ENCODE measurements at regions not wholly inside any gene's neighbourhood (a gene's known extent, or its start where the extent isn't known, plus 50 kb on each side); places are given as distances from the start of the nearest gene placed in this dataset.

DNA sequence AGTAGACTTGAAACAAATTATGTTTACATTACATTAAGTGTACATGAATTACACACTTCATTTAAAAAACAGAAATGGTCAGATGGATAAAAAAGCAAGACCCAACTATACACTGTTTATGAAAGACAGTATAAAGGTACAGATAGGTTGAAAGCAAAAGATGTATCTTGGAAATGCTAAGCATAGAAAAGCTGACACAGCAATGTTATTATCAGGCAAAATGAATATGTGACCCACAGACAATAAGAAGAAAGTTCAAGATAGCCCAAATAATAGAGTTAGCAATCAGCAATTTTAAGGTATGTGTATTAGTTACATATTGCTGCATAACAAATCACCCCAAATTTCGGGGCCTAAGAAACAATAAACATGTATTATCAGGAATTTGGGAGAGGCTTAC is 153.5 kb downstream of the DHRS2 start:
- no peaks in the 10 kb centered on the region for H3K9me3 ChIP-seq (ENCODE audit: control insufficient read depth in 2 of 2, low read length in 2 of 2)
- peaks cover 0 to 2% (median 0%) of the 10 kb centered on the region in 7 donors for H3K9me3 Mint-ChIP-seq

GRCh38 chr14:23793532-23793931 is 157.4 kb downstream of the DHRS2 start:
- no peak for DNase-seq
- no peaks in the 10 kb centered on the region for H3K4me1 ChIP-seq (ENCODE audit: control insufficient read depth, insufficient read depth, low read length, poor library complexity, severe bottlenecking)
- ATAC-seq (ENCODE audit: low read depth in 2 of 2), result no peak
- H3K4me3 Mint-ChIP-seq, result no peak overlapping the region
- H3K4me1 Mint-ChIP-seq, result no peaks in the 10 kb centered on the region
- H3K36me3 Mint-ChIP-seq, result no peaks in the 10 kb centered on the region
- H3K4me3 ChIP-seq (ENCODE audit: low read depth, low read length), result no peak overlapping the region
- peaks cover 14% of the 10 kb centered on the region for H3K27me3 Mint-ChIP-seq
- H3K9me3 ChIP-seq (ENCODE audit: control insufficient read depth in 2 of 2, low read length in 2 of 2), result no peaks in the 10 kb centered on the region
- peaks cover 0 to 3% (median 0%) of the 10 kb centered on the region in 7 donors for H3K9me3 Mint-ChIP-seq
- peaks cover 11% of the 10 kb centered on the region for H3K27me3 ChIP-seq (ENCODE audit: control insufficient read depth, insufficient read depth, low read length)
- no peaks in the 10 kb centered on the region for H3K36me3 ChIP-seq (ENCODE audit: control insufficient read depth, insufficient read depth, low read length)
- H3K27ac ChIP-seq (ENCODE audit: insufficient read depth, low read length, poor library complexity, severe bottlenecking), result no peak overlapping the region
- no peak overlapping the region for H3K27ac Mint-ChIP-seq

More for the DNA sequence above, 153.5 kb downstream of the DHRS2 start:
- no peak overlapping the region for H3K4me3 Mint-ChIP-seq
- H3K36me3 Mint-ChIP-seq, result no peaks in the 10 kb centered on the region
- no peak overlapping the region for H3K27ac Mint-ChIP-seq
- H3K27me3 ChIP-seq (ENCODE audit: control insufficient read depth, insufficient read depth, low read length), result peaks cover 19% of the 10 kb centered on the region
- no peak overlapping the region for H3K4me3 ChIP-seq (ENCODE audit: low read depth, low read length)
- ATAC-seq (ENCODE audit: low read depth in 2 of 2), result no peak
- no peaks in the 10 kb centered on the region for H3K36me3 ChIP-seq (ENCODE audit: control insufficient read depth, insufficient read depth, low read length)
- peaks cover 20% of the 10 kb centered on the region for H3K27me3 Mint-ChIP-seq
- no peaks in the 10 kb centered on the region for H3K4me1 Mint-ChIP-seq
- H3K4me1 ChIP-seq (ENCODE audit: control insufficient read depth, insufficient read depth, low read length, poor library complexity, severe bottlenecking), result no peaks in the 10 kb centered on the region
- no peak for DNase-seq
- H3K27ac ChIP-seq (ENCODE audit: insufficient read depth, low read length, poor library complexity, severe bottlenecking), result no peak overlapping the region

DNA sequence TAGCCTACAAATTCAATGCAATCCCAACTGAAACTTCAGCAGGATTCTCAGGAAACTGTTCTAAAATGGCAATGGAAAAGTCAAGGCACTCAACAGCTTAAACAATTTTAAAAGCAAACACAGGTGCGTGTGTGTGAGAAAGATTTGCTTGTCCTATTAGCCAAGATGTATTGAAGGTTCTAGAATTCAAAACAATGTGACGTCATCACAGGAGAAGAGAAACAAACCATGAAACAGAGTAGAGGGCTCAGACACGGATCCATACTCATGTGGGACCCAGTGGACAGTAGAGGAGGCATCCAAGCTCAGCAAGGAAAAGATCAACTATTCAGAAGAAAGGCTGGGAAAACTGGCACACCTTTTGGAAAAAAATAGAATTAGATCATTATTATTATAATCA is 152.8 kb upstream of the DHRS4 start:
- H3K4me3 Mint-ChIP-seq, result no peak overlapping the region
- ATAC-seq (ENCODE audit: low read depth in 2 of 2), result no peak
- DNase-seq, result no peak
- peaks cover 0 to 13% (median 5%) of the 10 kb centered on the region in 7 donors for H3K9me3 Mint-ChIP-seq
- peaks cover 0 to 3% of the 10 kb centered on the region in 2 experiments for H3K9me3 ChIP-seq (ENCODE audit: control insufficient read depth in 2 of 2, low read length in 2 of 2)
- H3K27ac Mint-ChIP-seq, result no peak overlapping the region
- no peak overlapping the region for H3K4me3 ChIP-seq (ENCODE audit: low read depth, low read length)
- peaks cover 17% of the 10 kb centered on the region for H3K27me3 Mint-ChIP-seq
- H3K36me3 Mint-ChIP-seq, result no peaks in the 10 kb centered on the region
- H3K27me3 ChIP-seq (ENCODE audit: control insufficient read depth, insufficient read depth, low read length), result peaks cover 12% of the 10 kb centered on the region
- no peak overlapping the region for H3K27ac ChIP-seq (ENCODE audit: insufficient read depth, low read length, poor library complexity, severe bottlenecking)
- no peaks in the 10 kb centered on the region for H3K4me1 ChIP-seq (ENCODE audit: control insufficient read depth, insufficient read depth, low read length, poor library complexity, severe bottlenecking)
- H3K4me1 Mint-ChIP-seq, result no peaks in the 10 kb centered on the region
- H3K36me3 ChIP-seq (ENCODE audit: control insufficient read depth, insufficient read depth, low read length), result no peaks in the 10 kb centered on the region

GRCh38 chr14:23801766-23802165 is 151.8 kb upstream of the DHRS4 start:
- Mint-ChIP-seq H3K27me3 (peaks cover 17% of the 10 kb centered on the region), H3K36me3 (no peaks in the 10 kb centered on the region)
- H3K36me3 ChIP-seq (ENCODE audit: control insufficient read depth, insufficient read depth, low read length), result no peaks in the 10 kb centered on the region

GRCh38 chr14:23804817-23805216 is 148.8 kb upstream of the DHRS4 start:
- DNase-seq, result no peak
- peaks cover 9% of the 10 kb centered on the region for H3K27me3 ChIP-seq (ENCODE audit: control insufficient read depth, insufficient read depth, low read length)
- ATAC-seq (ENCODE audit: low read depth in 2 of 2), result no peak
- Mint-ChIP-seq H3K4me1 (no peaks in the 10 kb centered on the region), H3K9me3 (peaks cover 0 to 17% (median 5%) of the 10 kb centered on the region in 7 donors), H3K4me3 (no peak overlapping the region), H3K27ac (no peak overlapping the region), H3K36me3 (no peaks in the 10 kb centered on the region), H3K27me3 (peaks cover 13% of the 10 kb centered on the region)
- H3K4me1 ChIP-seq (ENCODE audit: control insufficient read depth, insufficient read depth, low read length, poor library complexity, severe bottlenecking), result no peaks in the 10 kb centered on the region
- no peak overlapping the region for H3K4me3 ChIP-seq (ENCODE audit: low read depth, low read length)
- H3K27ac ChIP-seq (ENCODE audit: insufficient read depth, low read length, poor library complexity, severe bottlenecking), result no peak overlapping the region
- peaks cover 0 to 3% of the 10 kb centered on the region in 2 experiments for H3K9me3 ChIP-seq (ENCODE audit: control insufficient read depth in 2 of 2, low read length in 2 of 2)
- no peaks in the 10 kb centered on the region for H3K36me3 ChIP-seq (ENCODE audit: control insufficient read depth, insufficient read depth, low read length)

More at GRCh38 chr14:23801766-23802165, 151.8 kb upstream of the DHRS4 start:
- ATAC-seq (ENCODE audit: low read depth in 2 of 2) (no peak), DNase-seq (no peak)
- Histone ChIP-seq H3K27me3 (ENCODE audit: control insufficient read depth, insufficient read depth, low read length) (peaks cover 12% of the 10 kb centered on the region), H3K4me3 (ENCODE audit: low read depth, low read length) (no peak overlapping the region), H3K9me3 (ENCODE audit: control insufficient read depth in 2 of 2, low read length in 2 of 2) (peaks cover 0 to 3% of the 10 kb centered on the region in 2 experiments), H3K4me1 (ENCODE audit: control insufficient read depth, insufficient read depth, low read length, poor library complexity, severe bottlenecking) (no peaks in the 10 kb centered on the region), H3K27ac (ENCODE audit: insufficient read depth, low read length, poor library complexity, severe bottlenecking) (no peak overlapping the region)
- peaks cover 0 to 17% (median 5%) of the 10 kb centered on the region in 7 donors for H3K9me3 Mint-ChIP-seq
- H3K4me3 Mint-ChIP-seq, result no peak overlapping the region
- H3K4me1 Mint-ChIP-seq, result no peaks in the 10 kb centered on the region
- no peak overlapping the region for H3K27ac Mint-ChIP-seq

- H3K36me3 ChIP-seq (ENCODE audit: control insufficient read depth, insufficient read depth, low read length), result no peaks in the 10 kb centered on the region
- H3K9me3 ChIP-seq (ENCODE audit: control insufficient read depth in 2 of 2, low read length in 2 of 2), result peaks cover 0 to 3% of the 10 kb centered on the region in 2 experiments
- Mint-ChIP-seq H3K4me1 (no peaks in the 10 kb centered on the region), H3K9me3 (peaks cover 0 to 17% (median 3%) of the 10 kb centered on the region in 7 donors), H3K36me3 (no peaks in the 10 kb centered on the region), H3K4me3 (no peak overlapping the region), H3K27ac (no peak overlapping the region), H3K27me3 (peaks cover 20% of the 10 kb centered on the region)
- H3K4me3 ChIP-seq (ENCODE audit: low read depth, low read length), result no peak overlapping the region
- no peaks in the 10 kb centered on the region for H3K4me1 ChIP-seq (ENCODE audit: control insufficient read depth, insufficient read depth, low read length, poor library complexity, severe bottlenecking)
- peaks cover 3% of the 10 kb centered on the region for H3K27me3 ChIP-seq (ENCODE audit: control insufficient read depth, insufficient read depth, low read length)
- DNase-seq, result no peak
- ATAC-seq (ENCODE audit: low read depth in 2 of 2), result no peak
- no peak overlapping the region for H3K27ac ChIP-seq (ENCODE audit: insufficient read depth, low read length, poor library complexity, severe bottlenecking)
These were observed 147.8 kb upstream of the DHRS4 start for GRCh38 chr14:23805761-23806160.

DNA sequence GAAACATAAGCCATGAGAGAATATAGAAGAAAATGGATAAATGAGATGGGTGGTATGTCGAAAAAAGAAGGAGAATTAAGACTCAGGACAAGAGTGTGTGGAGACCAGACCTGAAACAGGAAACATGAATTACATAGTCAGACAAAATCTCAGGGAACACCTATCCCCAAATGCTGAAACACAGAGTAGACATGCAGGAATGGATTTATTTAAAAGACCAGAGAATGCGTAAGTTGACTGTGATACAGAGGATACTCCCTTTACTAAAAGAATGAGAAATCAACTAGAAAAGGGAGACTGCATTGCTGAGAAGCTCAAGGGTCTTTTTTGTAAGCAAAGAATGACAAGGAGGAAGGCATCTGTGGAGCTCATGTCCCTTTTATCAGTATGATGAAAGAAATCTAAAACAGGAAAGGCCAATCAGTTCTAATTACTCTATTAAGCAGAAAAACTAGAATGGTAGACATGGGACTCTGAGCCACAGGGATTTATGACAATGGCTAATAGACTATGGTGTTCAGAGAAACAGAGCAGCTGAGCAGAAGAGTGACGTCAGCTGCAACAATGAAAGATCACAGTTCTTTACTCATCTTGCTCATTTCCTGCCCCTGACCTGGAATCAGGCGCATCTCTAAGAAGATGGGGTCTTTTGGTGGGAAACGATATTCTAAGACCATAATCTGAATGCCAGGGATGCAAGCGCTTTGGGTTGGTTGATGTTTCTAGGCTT is 138.9 kb upstream of the DHRS4 start:
- Mint-ChIP-seq H3K9me3 (peaks cover 0 to 10% (median 0%) of the 10 kb centered on the region in 7 donors), H3K36me3 (no peaks in the 10 kb centered on the region), H3K4me3 (no peak overlapping the region), H3K27me3 (peaks cover 34% of the 10 kb centered on the region), H3K4me1 (no peaks in the 10 kb centered on the region), H3K27ac (no peak overlapping the region)
- DNase-seq, result no peak
- H3K36me3 ChIP-seq (ENCODE audit: control insufficient read depth, insufficient read depth, low read length), result no peaks in the 10 kb centered on the region
- no peak overlapping the region for H3K4me3 ChIP-seq (ENCODE audit: low read depth, low read length)
- no peak for ATAC-seq (ENCODE audit: low read depth in 2 of 2)
- H3K27me3 ChIP-seq (ENCODE audit: control insufficient read depth, insufficient read depth, low read length), result peaks cover 2% of the 10 kb centered on the region
- no peaks in the 10 kb centered on the region for H3K4me1 ChIP-seq (ENCODE audit: control insufficient read depth, insufficient read depth, low read length, poor library complexity, severe bottlenecking)
- no peak overlapping the region for H3K27ac ChIP-seq (ENCODE audit: insufficient read depth, low read length, poor library complexity, severe bottlenecking)
- no peaks in the 10 kb centered on the region for H3K9me3 ChIP-seq (ENCODE audit: control insufficient read depth in 2 of 2, low read length in 2 of 2)

GRCh38 chr14:23816371-23816770 is 137.2 kb upstream of the DHRS4 start:
- Histone ChIP-seq H3K4me3 (ENCODE audit: low read depth, low read length) (no peak overlapping the region), H3K4me1 (ENCODE audit: control insufficient read depth, insufficient read depth, low read length, poor library complexity, severe bottlenecking) (no peaks in the 10 kb centered on the region), H3K27me3 (ENCODE audit: control insufficient read depth, insufficient read depth, low read length) (peaks cover 2% of the 10 kb centered on the region), H3K9me3 (ENCODE audit: control insufficient read depth in 2 of 2, low read length in 2 of 2) (no peaks in the 10 kb centered on the region), H3K36me3 (ENCODE audit: control insufficient read depth, insufficient read depth, low read length) (no peaks in the 10 kb centered on the region), H3K27ac (ENCODE audit: insufficient read depth, low read length, poor library complexity, severe bottlenecking) (no peak overlapping the region)
- DNase-seq (no peak), ATAC-seq (ENCODE audit: low read depth in 2 of 2) (no peak)
- Mint-ChIP-seq H3K4me3 (no peak overlapping the region), H3K27me3 (peaks cover 25% of the 10 kb centered on the region), H3K36me3 (no peaks in the 10 kb centered on the region), H3K4me1 (no peaks in the 10 kb centered on the region), H3K27ac (no peak overlapping the region), H3K9me3 (peaks cover 0 to 12% (median 3%) of the 10 kb centered on the region in 7 donors)

Data from CD4-positive, CD25-positive, alpha-beta regulatory T cell (primary cell).